ENCODE measurements at regions not wholly inside any gene's neighbourhood (a gene's known extent, or its start where the extent isn't known, plus 50 kb on each side); places are given as distances from the start of the nearest gene placed in this dataset.

- TF ChIP-seq CTCF (IDR thresholded peaks at IDR 0.05) = no peak
- H3K27me3 ChIP-seq (ENCODE audit: control insufficient read depth, insufficient read depth, low read length) = no peaks in the 10 kb centered on the region
- H3K9me3 ChIP-seq (ENCODE audit: control insufficient read depth, insufficient read depth, low read length) = no peaks in the 10 kb centered on the region
- H3K4me1 ChIP-seq (ENCODE audit: control insufficient read depth, insufficient read depth, low read length) = no peaks in the 10 kb centered on the region
- no peaks in the 10 kb centered on the region for H3K9me3 Mint-ChIP-seq
- H3K36me3 Mint-ChIP-seq = no peaks in the 10 kb centered on the region
- no peak for DNase-seq
- intact Hi-C loops (cut with micrococcal nuclease) = no loop called here
- H3K4me1 Mint-ChIP-seq = no peaks in the 10 kb centered on the region
- no peaks in the 10 kb centered on the region for H3K36me3 ChIP-seq (ENCODE audit: control insufficient read depth, insufficient read depth, low read length)
- ATAC-seq = no peak
- 75% methylated on average over 2 of the region's 2 CpGs for WGBS (ENCODE audit: insufficient coverage)
- H3K4me3 ChIP-seq (ENCODE audit: low read length) = no peak overlapping the region
- no peak overlapping the region for H3K27ac ChIP-seq (ENCODE audit: low read length)
- peaks cover 16 to 44% of the 10 kb centered on the region in 2 donors for H3K27me3 Mint-ChIP-seq (ENCODE audit: low read depth in 2 of 2)
- no peak overlapping the region for H3K4me3 Mint-ChIP-seq
- no peak overlapping the region for H3K27ac Mint-ChIP-seq
These were observed 61.9 kb upstream of the FSTL1 start for GRCh38 chr3:120512655-120513054.

GRCh38 chr3:120506828-120507774, 56.3 kb upstream of the FSTL1 start:
- DNase-seq (peak in 1 of 2 donors; percentile 32), ATAC-seq (no peak)
- peak; percentile 43 for TF ChIP-seq CTCF (IDR thresholded peaks at IDR 0.05)
- no peaks in the 10 kb centered on the region for H3K4me1 Mint-ChIP-seq
- Histone ChIP-seq H3K27me3 (ENCODE audit: control insufficient read depth, insufficient read depth, low read length) (no peaks in the 10 kb centered on the region), H3K36me3 (ENCODE audit: control insufficient read depth, insufficient read depth, low read length) (no peaks in the 10 kb centered on the region), H3K4me3 (ENCODE audit: low read length) (no peak overlapping the region), H3K27ac (ENCODE audit: low read length) (no peak overlapping the region), H3K9me3 (ENCODE audit: control insufficient read depth, insufficient read depth, low read length) (no peaks in the 10 kb centered on the region), H3K4me1 (ENCODE audit: control insufficient read depth, insufficient read depth, low read length) (no peaks in the 10 kb centered on the region)
- WGBS (ENCODE audit: insufficient coverage) = 56% methylated on average over 9 of the region's 10 CpGs
- intact Hi-C loops (cut with micrococcal nuclease) = no loop called here
- H3K27me3 Mint-ChIP-seq (ENCODE audit: low read depth in 2 of 2) = peaks cover 14 to 33% of the 10 kb centered on the region in 2 donors
- no peaks in the 10 kb centered on the region for H3K9me3 Mint-ChIP-seq
- no peak overlapping the region for H3K27ac Mint-ChIP-seq
- no peaks in the 10 kb centered on the region for H3K36me3 Mint-ChIP-seq
- no peak overlapping the region for H3K4me3 Mint-ChIP-seq

- DNase-seq (no peak), ATAC-seq (no peak)
- Mint-ChIP-seq H3K27me3 (ENCODE audit: low read depth in 2 of 2) (peaks cover 18 to 33% of the 10 kb centered on the region in 2 donors), H3K4me1 (no peaks in the 10 kb centered on the region), H3K9me3 (no peaks in the 10 kb centered on the region), H3K4me3 (no peak overlapping the region), H3K36me3 (no peaks in the 10 kb centered on the region), H3K27ac (no peak overlapping the region)
- Histone ChIP-seq H3K4me3 (ENCODE audit: low read length) (no peak overlapping the region), H3K9me3 (ENCODE audit: control insufficient read depth, insufficient read depth, low read length) (no peaks in the 10 kb centered on the region), H3K4me1 (ENCODE audit: control insufficient read depth, insufficient read depth, low read length) (no peaks in the 10 kb centered on the region), H3K27ac (ENCODE audit: low read length) (no peak overlapping the region), H3K27me3 (ENCODE audit: control insufficient read depth, insufficient read depth, low read length) (no peaks in the 10 kb centered on the region), H3K36me3 (ENCODE audit: control insufficient read depth, insufficient read depth, low read length) (no peaks in the 10 kb centered on the region)
- 74% methylated on average over 5 of the region's 5 CpGs for WGBS (ENCODE audit: insufficient coverage)
- intact Hi-C loops (cut with micrococcal nuclease) = no loop called here
- no peak for TF ChIP-seq CTCF (IDR thresholded peaks at IDR 0.05)
These were observed 55.5 kb upstream of the FSTL1 start for GRCh38 chr3:120506076-120506827.

All from natural killer cell (primary cell).